BJ (cell line): ENCODE measurements at regions not wholly inside any gene's neighbourhood (a gene's known extent, or its start where the extent isn't known, plus 50 kb on each side); places are given as distances from the start of the nearest gene placed in this dataset.

Experiments
- CTCF ChIA-PET: fragments of 350-600 bp; formaldehyde crosslinking; extraction: SDS; loops from one replicate; lab custom pipeline; 2021; ENCODE audit warnings: antibody characterized with exemption, inconsistent platforms; lab: Yijun Ruan, JAX
- POLR2A ChIA-PET: fragments of 300-600 bp; sonication (Branson Sonifier 250); formaldehyde crosslinking; extraction: SDS; loops from one replicate; lab custom pipeline; 2021; ENCODE audit warnings: antibody characterized with exemption; lab: Charles Lee
- DNase-seq: peaks from one replicate; pipeline ENCODE4 v3.0.0-alpha.2; 2011; ENCODE audit warnings: low read depth
- H3K27me3 ChIP-seq: 2 replicates; pipeline ENCODE4 v1.6.0; 2011; ENCODE audit warnings: low read length; ENCODE audit not compliant: control insufficient read depth, insufficient read depth
- H3K36me3 ChIP-seq: 2 replicates; pipeline ENCODE4 v1.5.1; 2011; ENCODE audit warnings: low read length; ENCODE audit not compliant: control insufficient read depth, insufficient read depth
- H3K4me3 ChIP-seq: 2 replicates; pipeline ENCODE4 v1.5.1; 2011; ENCODE audit warnings: low read depth, mild to moderate bottlenecking, control low read depth, low read length
- CTCF ChIP-seq: IDR thresholded peaks from 2 replicates; pipeline ENCODE4 v1.5.1; 2011; ENCODE audit warnings: low read depth, mild to moderate bottlenecking, control low read depth, inconsistent platforms, low read length, moderate library complexity; ENCODE audit not compliant: insufficient read depth

- CTCF ChIA-PET, result no interaction called here
Observed at GRCh38 chr7:49389871-49390479, 383.5 kb upstream of the VWC2 start.

GRCh38 chr7:49396229-49396628 is 377.2 kb upstream of the VWC2 start:
- Histone ChIP-seq H3K4me3 (no peak overlapping the region), H3K27me3 (no peaks in the 10 kb centered on the region), H3K36me3 (no peaks in the 10 kb centered on the region)
- no peak for DNase-seq
- CTCF ChIA-PET, result no interaction called here
- POLR2A ChIA-PET, result no interaction called here
- no peak for TF ChIP-seq CTCF

More at GRCh38 chr7:49389871-49390479, 383.5 kb upstream of the VWC2 start:
- POLR2A ChIA-PET, result no interaction called here
- DNase-seq, result no peak
- no peaks in the 10 kb centered on the region for H3K36me3 ChIP-seq
- TF ChIP-seq CTCF, result no peak
- no peak overlapping the region for H3K4me3 ChIP-seq
- no peaks in the 10 kb centered on the region for H3K27me3 ChIP-seq

GRCh38 chr7:49397750-49398149 is 375.7 kb upstream of the VWC2 start:
- POLR2A ChIA-PET, result no interaction called here
- no peaks in the 10 kb centered on the region for H3K27me3 ChIP-seq
- CTCF ChIA-PET, result no interaction called here
- DNase-seq, result no peak
- no peak for TF ChIP-seq CTCF
- no peak overlapping the region for H3K4me3 ChIP-seq
- no peaks in the 10 kb centered on the region for H3K36me3 ChIP-seq

- ChIA-PET POLR2A (no interaction called here), CTCF (no interaction called here)
- no peak for TF ChIP-seq CTCF
- Histone ChIP-seq H3K36me3 (no peaks in the 10 kb centered on the region), H3K4me3 (no peak overlapping the region), H3K27me3 (no peaks in the 10 kb centered on the region)
- DNase-seq, result no peak
Observed at GRCh38 chr7:49398236-49398635, 375.2 kb upstream of the VWC2 start.

- POLR2A ChIA-PET, result no interaction called here
Observed at GRCh38 chr7:49398746-49399145, 374.7 kb upstream of the VWC2 start.

More at GRCh38 chr7:49398746-49399145, 374.7 kb upstream of the VWC2 start:
- H3K36me3 ChIP-seq, result no peaks in the 10 kb centered on the region
- TF ChIP-seq CTCF, result no peak
- CTCF ChIA-PET, result no interaction called here
- no peak overlapping the region for H3K4me3 ChIP-seq
- no peak for DNase-seq
- H3K27me3 ChIP-seq, result no peaks in the 10 kb centered on the region
